NCI-H146 (cell line): ENCODE measurements at regions not wholly inside any gene's neighbourhood (a gene's known extent, or its start where the extent isn't known, plus 50 kb on each side); places are given as distances from the start of the nearest gene placed in this dataset.
"Not testable (repeated sequence)": the region's sequence is repeated elsewhere in the genome, so short reads cannot be mapped to it uniquely, and the experiment has no call there.

ENCODE experiments used
- DNase-seq: peaks from one replicate; lab custom pipeline; 2025; lab: John Stamatoyannopoulos, UW

DNA sequence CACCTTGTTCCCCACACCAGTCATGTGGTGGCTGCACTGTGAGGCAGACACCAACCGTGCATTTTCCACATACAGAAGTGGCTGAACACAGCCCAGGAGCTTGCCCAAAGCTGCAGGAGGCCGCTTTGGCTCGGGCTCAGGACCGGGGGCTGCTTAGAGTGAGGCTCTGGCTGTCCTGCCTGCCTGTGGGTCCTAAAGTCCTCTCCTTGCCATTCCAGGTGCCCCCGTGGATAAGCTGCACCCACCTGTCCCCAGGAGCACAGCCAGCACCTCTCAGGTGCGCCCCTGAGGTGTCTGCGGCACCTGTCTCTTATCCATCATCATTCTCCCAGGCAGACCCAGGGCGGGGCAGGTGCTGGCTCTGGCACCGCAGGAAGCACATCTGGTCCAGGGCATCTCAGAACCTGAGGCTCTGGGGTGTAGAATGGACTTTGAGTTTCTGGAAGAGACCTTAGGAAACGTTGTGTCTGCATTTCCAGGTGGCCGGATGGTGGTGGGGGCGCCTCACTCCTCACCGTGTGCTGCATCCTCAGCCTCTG lies 180.5 kb upstream of the ZNF469 start:
- DNase-seq = no peak

DNA sequence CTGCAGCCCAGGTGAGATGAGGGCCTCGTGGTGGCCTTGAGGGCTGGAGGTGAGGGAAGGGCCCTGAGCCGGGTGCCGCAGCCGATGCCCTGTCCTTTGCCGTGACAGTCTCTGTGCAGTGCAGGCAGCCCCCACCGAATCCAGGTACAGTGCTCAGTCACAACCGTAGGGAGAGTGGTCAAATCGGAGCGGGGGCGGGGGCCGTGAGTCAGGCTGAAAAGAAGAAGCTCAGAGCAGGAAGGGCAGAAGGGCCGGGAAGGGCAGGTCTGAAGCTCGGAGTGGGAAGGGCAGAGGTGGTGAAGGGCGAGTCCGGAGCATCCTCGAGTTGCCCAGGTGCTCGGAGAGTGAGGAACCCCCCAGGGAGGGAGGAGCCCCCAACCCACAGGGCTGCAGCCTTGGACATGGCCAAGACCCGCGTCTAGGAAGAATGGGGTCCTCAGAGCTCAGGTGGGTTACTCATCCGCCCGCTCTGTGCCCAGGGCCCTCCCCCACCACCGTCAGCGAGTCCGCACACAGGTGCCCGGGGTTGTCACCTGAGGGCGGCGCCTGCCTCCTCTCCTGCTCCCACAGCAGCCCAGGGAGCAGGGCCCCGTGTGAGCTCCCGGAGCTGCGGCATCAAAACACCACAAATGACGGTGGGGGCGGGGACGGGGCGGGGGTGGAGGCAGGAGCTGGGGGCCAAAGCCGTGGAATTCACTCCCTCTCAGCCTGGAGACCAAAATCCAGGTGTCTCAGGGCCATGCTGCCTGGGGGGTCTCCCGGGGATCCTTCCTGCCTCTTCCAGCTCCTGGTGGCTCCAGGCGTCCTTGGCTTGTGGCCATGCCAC lies 179.7 kb upstream of the ZNF469 start:
- DNase-seq = not testable (repeated sequence)

DNA sequence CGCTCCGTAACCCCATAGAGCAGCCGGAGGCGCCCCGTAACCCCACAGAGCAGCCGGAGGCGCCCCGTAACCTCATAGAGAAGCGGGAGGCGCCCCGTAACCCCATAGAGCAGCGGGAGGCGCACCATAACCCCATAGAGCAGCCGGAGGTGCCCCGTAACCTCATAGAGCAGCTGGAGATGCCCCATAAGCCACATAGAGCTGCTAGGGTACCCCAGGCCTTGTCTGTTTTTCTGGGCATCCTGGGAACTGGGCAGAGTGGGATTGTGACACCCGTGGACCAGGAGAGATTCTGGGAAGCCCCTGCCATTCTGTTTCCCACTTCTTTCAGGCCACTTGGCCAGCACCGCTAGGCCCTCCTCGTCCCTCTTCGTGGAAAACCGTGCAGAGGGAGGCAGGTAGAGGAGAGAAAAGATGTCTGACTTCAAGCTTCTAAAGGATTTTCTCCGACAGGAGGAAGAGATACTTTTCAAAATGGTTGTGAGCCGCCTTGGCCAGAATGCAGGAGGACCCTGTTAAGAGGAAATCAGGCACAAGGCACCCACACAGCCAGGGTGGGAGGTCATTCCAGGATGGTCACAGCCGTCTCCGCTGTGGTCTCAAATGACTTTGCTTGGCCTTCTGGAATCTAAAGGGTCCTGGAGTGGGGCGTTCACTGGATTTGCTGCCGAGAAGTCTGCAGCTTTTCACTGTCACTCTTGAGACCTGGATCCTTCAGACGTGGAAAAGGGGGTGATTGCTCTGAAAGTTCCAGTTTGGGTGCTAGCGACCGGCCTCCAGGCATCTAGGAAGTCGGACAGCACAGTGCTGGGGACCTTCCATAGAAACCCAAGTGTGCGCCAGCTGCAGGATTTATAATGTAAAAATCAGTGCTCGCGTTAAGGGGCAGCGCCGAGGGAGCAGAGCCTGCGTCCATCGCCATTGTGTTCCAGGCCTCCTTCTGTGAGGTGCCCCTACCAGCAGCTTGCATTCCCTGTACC lies 178.3 kb upstream of the ZNF469 start:
- not testable (repeated sequence) for DNase-seq

DNA sequence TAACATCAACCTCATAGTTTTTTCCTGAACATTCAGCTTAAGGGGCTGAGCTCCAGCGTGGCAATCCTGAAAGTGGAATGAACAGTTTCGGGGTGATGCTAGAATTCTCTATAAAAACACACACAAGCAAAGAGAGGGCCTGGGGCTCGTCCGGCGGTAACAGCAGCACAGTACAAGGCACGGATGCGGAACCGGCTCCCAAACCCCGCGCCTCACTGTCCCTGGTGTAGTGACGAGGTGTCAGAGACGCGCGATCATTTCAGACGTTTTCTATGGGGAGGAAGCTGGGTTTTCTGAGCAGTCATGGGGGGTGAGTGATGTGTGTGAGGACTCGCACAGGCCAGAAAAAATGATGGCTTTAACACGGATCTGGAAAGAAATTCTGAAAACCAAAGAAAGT lies 177.3 kb upstream of the ZNF469 start:
- DNase-seq = not testable (repeated sequence)

DNA sequence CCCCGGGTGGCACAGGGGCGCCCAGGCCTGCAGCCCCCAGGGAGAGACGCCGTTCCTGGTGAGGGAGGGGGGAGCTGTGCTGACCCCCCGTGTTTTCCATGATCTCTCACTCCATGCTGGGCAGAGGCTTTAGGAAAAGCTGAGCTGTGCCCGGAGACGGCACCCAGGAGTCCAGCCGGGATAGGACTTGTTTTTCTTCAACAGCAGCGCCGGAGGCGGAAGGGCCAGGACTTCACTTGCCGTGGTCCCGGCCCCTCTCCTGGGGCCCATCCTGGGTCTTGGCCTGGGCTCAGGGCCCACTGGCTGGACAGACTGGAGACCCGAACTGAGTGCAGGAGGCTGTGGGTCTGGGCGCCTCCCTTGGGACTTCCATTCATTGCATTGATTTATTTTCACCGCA lies 176.8 kb upstream of the ZNF469 start:
- not testable (repeated sequence) for DNase-seq

DNA sequence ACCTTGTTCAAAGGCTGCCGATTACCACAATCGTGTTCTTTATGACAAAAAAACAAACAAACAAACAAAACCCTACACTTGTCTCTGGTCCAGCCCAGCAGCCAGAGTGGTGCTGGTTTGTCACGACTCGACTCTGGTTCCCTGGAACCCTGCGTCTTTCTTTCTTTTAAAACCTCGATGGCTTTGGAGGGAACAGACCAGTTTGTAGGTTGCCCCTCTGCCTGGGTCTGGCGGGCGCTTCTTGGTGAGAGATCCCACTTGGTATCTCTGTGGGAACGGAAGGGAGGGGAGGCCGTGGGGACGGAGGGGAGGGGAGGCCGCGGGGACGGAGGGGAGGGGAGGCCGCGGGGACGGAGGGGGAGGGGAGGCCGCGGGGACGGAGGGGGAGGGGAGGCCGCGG lies 176.2 kb upstream of the ZNF469 start:
- not testable (repeated sequence) for DNase-seq

DNA sequence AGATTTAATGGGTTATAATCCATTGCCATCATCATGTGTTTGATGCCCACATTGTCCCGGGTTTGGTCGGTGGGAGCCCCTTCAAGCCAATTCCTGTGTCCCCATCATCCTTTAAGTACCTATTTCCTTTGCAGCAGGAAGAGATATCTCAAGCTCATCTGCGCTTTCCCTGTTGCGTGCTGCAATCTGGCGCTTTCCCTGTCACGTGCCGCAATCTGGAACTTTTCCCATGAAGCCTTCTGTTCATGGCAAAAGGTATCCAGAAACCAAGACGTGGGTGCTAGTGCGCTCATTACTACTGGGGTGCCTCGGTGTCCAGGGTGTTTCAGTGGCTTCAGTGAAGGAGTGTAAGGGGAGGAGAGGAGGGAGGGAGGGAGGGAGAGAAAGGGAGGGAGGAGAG lies 174.6 kb upstream of the ZNF469 start:
- DNase-seq = no peak

DNA sequence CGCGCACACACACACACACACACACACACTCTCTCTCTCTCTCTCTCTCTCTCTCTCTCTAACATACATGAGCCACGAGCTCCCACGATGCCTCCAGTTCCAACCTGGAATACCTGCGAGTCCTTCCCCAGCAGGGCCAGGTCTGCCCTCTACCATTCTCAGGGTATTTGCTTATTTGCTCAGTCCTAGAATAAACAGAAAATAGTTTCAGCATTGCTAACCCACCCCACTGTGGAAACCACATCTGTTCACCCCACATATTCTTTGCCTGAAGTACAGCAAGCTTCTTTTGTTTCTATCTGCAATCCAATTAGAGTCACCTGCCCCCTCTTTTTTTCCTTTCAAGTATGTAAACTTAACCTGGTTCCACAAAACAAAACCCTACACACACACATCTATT lies 174.0 kb upstream of the ZNF469 start:
- not testable (repeated sequence) for DNase-seq

DNA sequence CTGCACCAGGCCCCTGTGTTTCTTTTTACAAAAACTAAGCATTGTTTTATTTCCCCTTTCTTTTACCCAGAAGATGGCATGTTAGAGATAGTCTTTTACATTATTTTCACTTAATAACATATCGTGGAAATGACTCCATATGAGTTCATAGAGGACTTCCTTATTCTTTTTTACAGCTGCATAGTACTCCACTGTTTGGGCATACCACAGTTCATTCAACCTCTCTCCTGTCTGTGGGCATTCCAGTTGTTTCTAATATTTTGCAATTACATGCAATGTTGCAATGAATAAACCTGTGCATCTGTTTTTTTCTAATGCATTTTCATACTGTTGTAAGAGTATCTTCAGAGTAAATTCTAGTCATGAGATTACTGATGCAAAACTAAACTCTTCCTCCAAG lies 173.2 kb upstream of the ZNF469 start:
- not testable (repeated sequence) for DNase-seq

DNA sequence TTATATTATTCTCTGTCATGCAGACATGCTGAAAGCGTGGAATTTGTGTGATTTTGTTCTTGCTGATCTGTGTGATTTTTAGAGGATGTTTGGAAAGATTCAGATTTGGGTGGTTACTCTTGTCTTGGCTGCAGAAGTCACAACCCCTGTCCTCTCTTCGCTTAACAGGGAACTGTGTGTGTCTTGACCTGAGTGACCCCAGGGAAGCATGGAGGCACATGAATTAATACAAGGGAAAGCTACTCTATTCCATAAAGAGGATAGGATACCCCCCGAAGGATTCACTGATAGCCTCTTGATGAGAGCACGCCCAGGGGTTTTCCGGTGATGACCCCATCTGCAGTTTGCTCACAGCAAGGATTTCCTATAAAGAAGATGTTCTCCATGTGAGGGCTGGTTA lies 168.8 kb upstream of the ZNF469 start:
- DNase-seq = not testable (repeated sequence)

DNA sequence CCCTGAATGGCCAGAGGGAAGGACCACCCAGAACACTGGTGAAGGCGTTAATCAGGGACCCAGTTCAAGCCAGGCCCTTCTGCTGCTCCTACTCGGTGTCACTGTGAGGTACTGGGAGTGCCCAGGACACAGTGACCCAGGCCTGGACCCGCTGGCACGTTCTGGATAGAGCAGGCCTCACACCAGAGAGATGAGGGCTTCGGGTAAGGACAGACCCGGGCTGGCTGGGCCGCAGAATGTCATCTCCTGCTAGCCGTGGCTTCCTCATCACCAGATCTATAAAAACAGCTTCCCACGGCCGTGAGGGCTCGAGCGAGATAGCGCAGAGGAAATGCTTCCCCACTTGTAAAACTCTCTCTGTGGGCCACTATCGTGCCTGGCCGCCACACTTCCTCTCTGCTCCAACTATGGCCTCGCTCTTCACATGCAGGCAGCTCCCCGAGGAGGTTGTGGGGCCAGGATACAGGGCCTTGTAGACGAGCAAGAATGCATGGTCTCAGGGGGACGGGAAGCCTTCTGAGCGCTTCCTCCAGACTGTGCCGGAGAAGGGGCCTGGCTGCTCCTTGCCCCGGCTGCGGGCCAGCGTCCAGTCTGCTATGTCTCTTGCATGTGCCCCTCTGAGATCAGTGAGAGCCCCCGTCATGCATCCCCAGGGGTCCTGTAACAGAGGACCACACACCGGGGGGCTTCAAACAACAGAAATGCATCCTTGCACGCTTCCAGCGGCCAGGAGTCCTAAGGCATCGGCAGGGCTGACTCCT lies 161.6 kb upstream of the ZNF469 start:
- DNase-seq = not testable (repeated sequence)

DNA sequence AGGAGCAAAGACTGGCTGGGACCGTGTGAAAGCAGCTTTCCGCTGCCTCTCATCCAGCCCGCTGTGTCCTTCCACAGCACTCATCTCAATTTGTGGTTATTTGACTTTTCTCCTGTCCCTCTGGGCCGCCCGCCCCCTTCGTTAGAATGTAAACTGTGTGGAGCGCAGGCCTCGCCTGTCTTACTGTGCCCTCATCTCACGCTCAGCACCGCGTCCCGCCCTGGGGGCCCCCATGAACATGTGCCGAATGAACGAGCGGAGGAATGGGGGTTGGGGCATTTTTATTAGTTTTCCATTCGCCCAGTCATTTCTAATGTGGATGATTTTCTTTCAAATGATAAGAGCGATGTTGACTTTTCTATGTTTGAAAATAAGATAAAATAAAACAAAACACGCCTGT lies 159.1 kb upstream of the ZNF469 start:
- not testable (repeated sequence) for DNase-seq

DNA sequence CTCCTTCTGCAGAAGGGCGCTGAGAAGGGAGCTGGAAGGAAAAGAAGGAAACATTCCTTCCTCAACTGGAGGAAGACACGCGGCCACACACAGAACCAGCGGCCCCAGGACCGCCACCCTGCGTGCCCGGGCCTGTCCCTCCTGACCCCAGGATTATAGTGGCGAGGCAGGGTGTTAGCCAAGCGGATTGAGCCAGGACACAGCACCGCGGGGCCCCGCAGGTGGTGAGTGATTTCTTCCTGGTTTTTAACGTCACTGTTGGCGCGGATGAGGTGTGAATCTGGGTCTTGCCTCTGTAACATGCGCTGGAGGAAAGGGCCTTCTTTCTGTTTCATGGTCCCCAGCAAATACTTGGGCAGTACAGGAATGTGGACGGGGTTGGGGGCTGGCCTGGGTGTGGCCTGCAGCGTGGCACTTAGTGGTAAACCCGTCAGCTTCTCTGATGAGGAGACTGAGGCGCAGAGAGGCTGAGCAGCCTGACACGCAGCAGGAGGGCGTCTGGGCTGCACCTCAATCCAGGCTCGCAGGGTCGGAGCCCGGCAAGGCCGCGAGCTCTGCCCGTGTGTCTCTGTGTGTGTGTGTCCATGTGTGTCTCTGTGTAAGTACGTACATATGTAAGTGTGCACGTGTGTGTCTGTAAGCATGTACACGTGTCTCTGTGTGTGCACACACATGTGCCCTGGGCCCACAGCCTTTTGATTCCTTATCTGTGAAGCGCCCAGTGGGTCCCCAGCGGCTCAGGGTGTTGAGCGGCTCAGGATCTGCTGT lies 158.4 kb upstream of the ZNF469 start:
- DNase-seq = not testable (repeated sequence)

DNA sequence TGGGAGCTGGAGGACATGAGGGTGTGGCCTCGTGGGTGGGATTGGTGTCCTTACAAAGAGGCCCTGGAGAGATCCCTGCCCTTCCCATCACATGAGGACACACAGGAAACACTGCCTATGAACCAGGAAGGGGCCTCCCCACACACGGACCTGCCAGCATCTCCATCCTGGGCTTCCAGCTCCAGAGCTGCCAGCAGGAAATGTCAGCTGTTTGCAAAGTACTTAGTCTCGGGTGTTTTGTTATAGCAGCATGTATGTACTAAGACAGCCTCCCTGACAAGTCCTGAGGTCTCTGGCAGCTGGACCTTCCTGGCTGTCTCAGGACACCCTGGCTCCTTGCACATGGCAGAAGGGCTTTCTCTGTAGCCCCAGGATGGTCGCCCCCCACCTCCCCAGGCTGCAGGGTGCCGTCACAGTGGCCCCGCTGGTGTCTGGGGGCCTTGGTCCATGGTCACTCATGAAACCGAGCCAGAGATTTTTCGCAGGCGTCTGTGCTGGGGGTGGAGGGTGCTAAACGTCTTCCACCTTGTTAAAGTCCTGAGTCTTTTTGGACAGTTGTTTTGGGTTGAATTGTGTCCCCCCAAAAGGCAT lies 157.0 kb upstream of the ZNF469 start:
- not testable (repeated sequence) for DNase-seq

DNA sequence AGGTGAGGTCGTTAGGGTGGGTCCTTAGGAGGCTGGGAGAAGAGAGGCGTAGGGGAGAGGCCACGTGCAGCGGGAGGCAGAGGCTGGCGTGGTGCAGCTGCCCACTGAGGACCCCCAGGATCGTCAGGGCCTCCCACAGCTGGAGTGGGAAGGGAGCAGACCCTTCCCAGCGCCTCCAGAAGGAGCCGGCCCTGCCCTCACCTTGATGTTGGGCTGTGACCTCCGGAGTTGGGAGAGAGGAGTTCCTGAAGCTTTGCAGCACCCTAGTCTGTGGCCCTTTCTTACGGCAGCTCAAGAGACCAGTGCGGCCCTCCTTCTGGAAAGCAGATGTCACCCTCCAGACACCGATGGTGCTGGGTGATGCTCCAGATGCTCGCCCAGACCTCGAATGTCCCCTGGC lies 156.5 kb upstream of the ZNF469 start:
- DNase-seq = not testable (repeated sequence)

DNA sequence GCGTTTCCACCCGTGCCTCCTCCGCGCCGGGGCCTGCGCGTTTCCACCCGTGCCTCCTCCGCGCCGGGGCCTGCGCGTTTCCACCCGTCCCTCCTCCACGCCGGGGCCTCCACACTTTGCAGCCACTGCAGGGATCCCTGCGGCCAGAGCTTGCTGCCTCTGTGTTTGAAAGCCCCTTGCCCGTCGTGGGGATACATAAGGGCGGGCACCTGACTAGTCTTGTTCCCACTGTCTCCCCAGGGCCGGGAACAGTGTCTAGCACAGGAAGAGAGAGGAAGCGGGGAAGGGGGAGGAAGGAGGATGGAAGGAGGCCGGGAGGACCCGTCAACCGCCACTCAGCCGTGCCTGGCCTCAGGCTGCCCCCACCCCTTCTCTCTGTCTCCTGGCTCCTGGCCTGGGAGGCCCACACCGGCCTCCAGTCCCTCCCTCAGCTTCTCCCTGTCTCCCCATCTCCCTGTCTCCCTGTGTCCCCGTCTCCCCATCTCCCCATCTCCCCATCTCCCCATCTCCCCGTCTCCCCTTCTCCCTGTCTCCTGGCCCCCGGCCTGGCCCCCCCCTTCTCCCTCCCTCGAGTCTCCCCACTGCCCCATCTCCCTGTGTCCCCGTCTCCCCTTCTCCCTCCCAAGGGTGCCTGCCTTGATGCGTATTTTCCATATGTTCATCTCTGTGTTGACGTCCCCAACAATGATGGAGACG lies 155.6 kb upstream of the ZNF469 start:
- not testable (repeated sequence) for DNase-seq

DNA sequence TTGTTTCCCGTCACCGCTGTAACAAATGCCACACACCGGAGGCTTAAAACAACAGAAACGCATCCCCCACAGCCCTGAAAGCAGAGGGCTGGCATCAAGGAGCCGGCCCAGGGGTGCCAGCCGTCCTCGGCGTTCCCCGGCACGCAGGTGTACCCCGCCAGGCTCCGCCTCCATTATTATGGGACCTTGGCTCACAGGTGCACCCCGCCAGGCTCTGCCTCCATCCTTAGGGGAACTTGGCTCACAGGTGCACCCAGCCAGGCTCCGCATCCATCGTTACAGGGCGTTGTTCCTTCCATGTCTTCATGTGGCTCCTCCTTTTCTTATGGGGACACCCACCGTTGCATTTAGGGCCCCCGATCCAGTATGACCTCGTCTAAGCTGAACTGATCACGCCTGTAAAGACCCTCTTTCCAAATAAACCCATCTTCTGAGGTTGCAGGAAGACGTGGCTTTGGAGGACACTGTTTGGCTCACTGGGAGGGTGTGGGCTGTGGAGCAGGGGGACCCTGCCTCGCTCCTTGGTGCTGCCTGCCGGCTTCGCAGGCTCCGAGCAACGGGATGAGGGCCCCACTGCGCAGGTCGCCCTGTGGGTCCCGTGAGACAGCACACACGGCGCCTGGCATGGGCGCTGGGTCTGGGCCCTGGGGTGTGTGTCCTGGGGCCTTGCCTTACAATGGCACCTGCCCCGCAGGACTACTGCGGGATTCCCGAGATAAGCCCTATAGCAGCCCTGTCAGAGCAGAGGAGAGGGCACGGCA lies 154.9 kb upstream of the ZNF469 start:
- not testable (repeated sequence) for DNase-seq

DNA sequence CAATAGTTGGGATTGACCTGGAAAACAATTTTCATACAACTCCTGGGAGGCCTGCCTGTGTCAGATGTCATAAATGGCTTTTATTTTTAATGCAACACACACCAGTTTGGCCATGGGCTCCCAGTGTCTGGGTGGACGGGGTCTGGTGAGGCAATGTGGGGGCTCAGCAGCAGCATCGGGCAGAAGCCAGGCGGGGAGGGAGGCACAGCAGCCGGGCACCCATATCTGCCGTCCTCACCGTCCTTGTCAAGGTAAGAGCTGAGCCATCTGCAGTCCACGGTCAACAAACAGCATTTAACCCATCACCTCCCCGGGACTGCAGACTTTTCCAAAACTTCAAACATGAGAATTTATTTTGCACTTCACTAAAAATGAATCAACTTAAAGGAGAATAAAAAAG lies 154.0 kb upstream of the ZNF469 start:
- not testable (repeated sequence) for DNase-seq

DNA sequence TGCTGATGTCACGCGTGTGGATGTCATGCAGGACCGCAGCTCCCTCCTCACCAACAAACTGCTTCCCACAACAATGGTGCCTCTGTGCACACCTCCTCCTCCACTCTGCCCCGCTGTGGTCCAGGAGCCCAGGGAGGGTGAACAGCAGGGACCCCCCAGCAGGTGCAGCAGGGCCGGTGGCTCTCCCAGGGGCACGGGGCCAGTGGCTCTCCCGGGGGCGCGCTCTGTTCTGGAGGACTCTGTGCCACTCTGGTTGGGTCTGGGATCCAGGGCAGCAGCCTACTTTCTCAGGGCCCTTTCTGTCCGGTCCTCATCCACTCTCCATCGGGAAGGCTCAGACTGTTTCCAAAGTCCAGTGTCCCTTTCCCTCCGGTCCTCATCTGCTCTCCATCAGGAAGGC lies 153.0 kb upstream of the ZNF469 start:
- DNase-seq = not testable (repeated sequence)
